Natural killer cell (primary cell): ENCODE measurements at regions not wholly inside any gene's neighbourhood (a gene's known extent, or its start where the extent isn't known, plus 50 kb on each side); places are given as distances from the start of the nearest gene placed in this dataset.
A peak's percentile ranks its signal among the peaks of the same experiment; 100 is the strongest.

Experiments
- ATAC-seq, 3 donors: fragments of 150-1000 bp in 2 of 3; fragments of 200-7000 bp in 1 of 3; cut with Tn5 transposase; 1 replicate in 1 of 3; 2 replicates in 2 of 3; pipeline ENCODE4 v1.10.0; 2021; ENCODE audit warnings: mild to moderate bottlenecking in 2 of 3, moderate library complexity in 2 of 3
- DNase-seq, 2 donors: peaks; one replicate each; pipeline versions ENCODE4 v3.0.0 to v3.0.0-alpha.2; 2013 to 2021; ENCODE audit warnings: mixed read lengths in 1 of 2
- H3K27ac ChIP-seq: one replicate; pipeline ENCODE4 v1.5.1; 2013; ENCODE audit warnings: mild to moderate bottlenecking, low read length
- H3K27me3 ChIP-seq: one replicate; pipeline ENCODE4 v1.6.1; 2013; ENCODE audit warnings: low read length; ENCODE audit not compliant: control insufficient read depth, insufficient read depth
- H3K36me3 ChIP-seq: one replicate; pipeline ENCODE4 v1.6.1; 2013; ENCODE audit warnings: low read length; ENCODE audit not compliant: control insufficient read depth, insufficient read depth
- H3K4me1 ChIP-seq: one replicate; pipeline ENCODE4 v1.6.1; 2013; ENCODE audit warnings: low read length; ENCODE audit not compliant: control insufficient read depth, insufficient read depth
- H3K4me3 ChIP-seq: one replicate; pipeline ENCODE4 v1.5.1; 2013; ENCODE audit warnings: low read length
- H3K9me3 ChIP-seq: one replicate; pipeline ENCODE4 v1.6.1; 2013; ENCODE audit warnings: low read length; ENCODE audit not compliant: control insufficient read depth, insufficient read depth
- H3K27ac Mint-ChIP-seq, 2 donors: one replicate each; pipeline ENCODE4 v1.8.0; 2022; ENCODE audit warnings: mild to moderate bottlenecking in 2 of 2, mixed read lengths in 2 of 2, moderate library complexity in 1 of 2
- H3K27me3 Mint-ChIP-seq, 2 donors: one replicate each; pipeline ENCODE4 v1.8.0; 2022; ENCODE audit warnings: low read depth in 2 of 2, mixed read lengths in 2 of 2
- H3K36me3 Mint-ChIP-seq: one replicate; pipeline ENCODE4 v1.8.0; 2022; ENCODE audit warnings: mixed read lengths
- H3K4me1 Mint-ChIP-seq, 2 donors: one replicate each; pipeline ENCODE4 v1.8.0; 2022; ENCODE audit warnings: mixed read lengths in 2 of 2
- H3K4me3 Mint-ChIP-seq: one replicate; pipeline ENCODE4 v1.8.0; 2022; ENCODE audit warnings: mild to moderate bottlenecking, moderate library complexity, mixed read lengths
- H3K9me3 Mint-ChIP-seq, 2 donors: one replicate each; pipeline ENCODE4 v1.8.0; 2022; ENCODE audit warnings: mixed read lengths in 2 of 2
- WGBS: methylation state at CpG from one replicate; pipeline ENCODE4 v1.1.7; 2013; ENCODE audit warnings: missing lambda C conversion rate; ENCODE audit not compliant: insufficient coverage; 5-methylcytosine and 5-hydroxymethylcytosine counted together
- intact Hi-C: fragments of 100-400 bp; cut with micrococcal nuclease; formaldehyde crosslinking; loops from one replicate; pipeline ENCODE4 v1.14.2; 2022
- TF ChIP-seq, protein P1 (sequence below): fragments of 200-600 bp; IDR thresholded peaks from one replicate; pipeline ENCODE4 v1.8.0; 2022; ENCODE audit warnings: antibody characterized with exemption

DNA sequence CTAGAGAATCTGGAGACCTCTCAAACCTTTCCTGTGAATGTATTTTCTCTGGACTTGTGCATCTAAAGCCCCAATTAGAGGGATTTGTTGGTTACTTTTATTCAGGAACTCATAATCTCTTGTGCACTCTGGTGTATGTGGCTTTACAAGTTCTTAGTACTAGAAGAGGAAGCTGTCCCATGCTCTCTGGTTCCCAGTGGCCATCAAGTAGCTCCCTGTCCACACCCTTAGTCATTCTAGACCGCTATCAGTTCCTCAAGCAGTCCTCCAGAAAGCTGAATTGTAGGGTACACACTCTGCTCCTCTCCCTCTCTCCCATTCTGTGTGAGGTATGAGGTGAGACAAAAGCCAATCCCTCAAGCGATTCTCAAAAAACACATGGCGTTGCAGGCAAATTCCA lies 470.3 kb downstream of the PTPRC start:
- H3K9me3 Mint-ChIP-seq = peaks cover 0 to 5% of the 10 kb centered on the region in 2 donors
- H3K27me3 Mint-ChIP-seq = no peaks in the 10 kb centered on the region
- intact Hi-C loops = no loop called here
- Histone ChIP-seq H3K9me3 (no peaks in the 10 kb centered on the region), H3K4me3 (no peak overlapping the region), H3K27ac (no peak overlapping the region), H3K4me1 (no peaks in the 10 kb centered on the region), H3K27me3 (no peaks in the 10 kb centered on the region), H3K36me3 (no peaks in the 10 kb centered on the region)
- TF ChIP-seq, protein P1, sequence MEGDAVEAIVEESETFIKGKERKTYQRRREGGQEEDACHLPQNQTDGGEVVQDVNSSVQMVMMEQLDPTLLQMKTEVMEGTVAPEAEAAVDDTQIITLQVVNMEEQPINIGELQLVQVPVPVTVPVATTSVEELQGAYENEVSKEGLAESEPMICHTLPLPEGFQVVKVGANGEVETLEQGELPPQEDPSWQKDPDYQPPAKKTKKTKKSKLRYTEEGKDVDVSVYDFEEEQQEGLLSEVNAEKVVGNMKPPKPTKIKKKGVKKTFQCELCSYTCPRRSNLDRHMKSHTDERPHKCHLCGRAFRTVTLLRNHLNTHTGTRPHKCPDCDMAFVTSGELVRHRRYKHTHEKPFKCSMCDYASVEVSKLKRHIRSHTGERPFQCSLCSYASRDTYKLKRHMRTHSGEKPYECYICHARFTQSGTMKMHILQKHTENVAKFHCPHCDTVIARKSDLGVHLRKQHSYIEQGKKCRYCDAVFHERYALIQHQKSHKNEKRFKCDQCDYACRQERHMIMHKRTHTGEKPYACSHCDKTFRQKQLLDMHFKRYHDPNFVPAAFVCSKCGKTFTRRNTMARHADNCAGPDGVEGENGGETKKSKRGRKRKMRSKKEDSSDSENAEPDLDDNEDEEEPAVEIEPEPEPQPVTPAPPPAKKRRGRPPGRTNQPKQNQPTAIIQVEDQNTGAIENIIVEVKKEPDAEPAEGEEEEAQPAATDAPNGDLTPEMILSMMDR = no peak
- 100% methylated on average over 3 of the region's 3 CpGs for WGBS
- H3K4me1 Mint-ChIP-seq = peaks cover 11 to 18% of the 10 kb centered on the region in 2 donors
- DNase-seq (no peak), ATAC-seq (no peak)
- no peak overlapping the region for H3K4me3 Mint-ChIP-seq
- peaks cover 9% of the 10 kb centered on the region for H3K36me3 Mint-ChIP-seq
- no peak overlapping the region for H3K27ac Mint-ChIP-seq

DNA sequence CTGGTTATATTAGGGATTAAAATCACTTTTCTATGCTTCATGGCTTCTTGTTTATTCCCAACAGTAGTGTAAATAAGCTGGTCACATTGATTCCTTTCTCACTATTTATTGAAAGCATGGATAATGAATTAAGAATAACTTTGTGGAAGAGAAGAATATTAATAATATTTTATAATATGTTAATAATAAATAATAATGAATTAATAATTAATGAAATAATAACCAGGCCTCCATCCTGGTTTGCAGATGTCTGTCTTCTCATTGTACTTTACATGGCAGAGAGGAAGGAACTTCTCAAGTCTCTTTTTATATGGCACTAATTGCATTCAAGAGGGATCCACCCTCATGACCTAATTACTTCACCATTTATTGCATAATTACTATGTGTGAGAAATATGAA lies 473.5 kb downstream of the PTPRC start:
- Histone ChIP-seq H3K27ac (no peak overlapping the region), H3K4me1 (no peaks in the 10 kb centered on the region), H3K9me3 (no peaks in the 10 kb centered on the region), H3K27me3 (no peaks in the 10 kb centered on the region), H3K36me3 (no peaks in the 10 kb centered on the region), H3K4me3 (no peak overlapping the region)
- no peaks in the 10 kb centered on the region for H3K9me3 Mint-ChIP-seq
- peaks cover 9% of the 10 kb centered on the region for H3K36me3 Mint-ChIP-seq
- peaks cover 11 to 18% of the 10 kb centered on the region in 2 donors for H3K4me1 Mint-ChIP-seq
- no peak for ATAC-seq
- intact Hi-C loops = loop anchor here (2.0 to 5.0 kb wide), 3 partner anchors 178 to 355 kb away; no protein-coding TSS in a partner anchor
- DNase-seq = no peak
- no peak overlapping the region for H3K4me3 Mint-ChIP-seq
- H3K27me3 Mint-ChIP-seq = no peaks in the 10 kb centered on the region
- H3K27ac Mint-ChIP-seq = no peak overlapping the region
- TF ChIP-seq, protein P1 = no peak

DNA sequence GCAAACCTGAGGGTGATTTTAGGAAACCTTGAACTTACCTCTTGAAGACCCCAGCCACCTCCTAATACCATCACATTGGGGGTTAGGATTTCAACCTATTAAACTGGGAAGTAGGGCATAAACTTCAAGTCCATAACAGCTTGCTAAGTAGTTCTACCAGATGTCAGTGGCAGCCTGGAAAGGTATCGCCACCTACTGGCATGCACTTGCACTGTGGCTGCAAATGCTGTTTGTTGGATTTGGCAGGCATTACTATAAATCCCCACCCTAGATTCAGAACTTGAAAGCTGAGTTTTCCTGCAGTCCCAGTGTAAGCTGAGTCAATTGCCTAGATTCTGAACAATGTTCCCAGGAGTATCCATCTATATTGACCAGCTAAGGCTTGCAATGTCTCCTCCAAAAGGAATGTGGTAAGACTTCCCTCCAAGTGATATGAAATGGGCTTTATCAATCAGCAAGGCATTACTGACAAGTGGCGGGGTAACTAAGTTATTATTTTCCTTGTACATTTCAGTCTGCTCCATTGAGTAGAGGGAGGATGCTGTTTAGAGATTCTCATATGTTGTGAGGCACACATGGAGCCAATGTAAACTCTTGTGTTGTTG lies 474.5 kb downstream of the PTPRC start:
- Mint-ChIP-seq H3K27me3 (no peaks in the 10 kb centered on the region), H3K27ac (peak overlapping the region in 1 of 2 donors; percentile 9), H3K9me3 (no peaks in the 10 kb centered on the region), H3K36me3 (peaks cover 6% of the 10 kb centered on the region), H3K4me3 (no peak overlapping the region), H3K4me1 (peaks cover 11 to 18% of the 10 kb centered on the region in 2 donors)
- no peaks in the 10 kb centered on the region for H3K9me3 ChIP-seq
- intact Hi-C loops = loop anchor here (1.0 to 5.0 kb wide), 5 partner anchors 130 to 356 kb away; no protein-coding TSS in a partner anchor
- peak; percentile 52 to 81 for DNase-seq
- H3K36me3 ChIP-seq = no peaks in the 10 kb centered on the region
- no peaks in the 10 kb centered on the region for H3K27me3 ChIP-seq
- WGBS = 92% methylated on average over 2 of the region's 2 CpGs
- no peak overlapping the region for H3K27ac ChIP-seq
- H3K4me1 ChIP-seq = no peaks in the 10 kb centered on the region
- H3K4me3 ChIP-seq = no peak overlapping the region
- ATAC-seq = peak; percentile 77 to 87 (median 84)
- TF ChIP-seq, protein P1 = peak; percentile 95

DNA sequence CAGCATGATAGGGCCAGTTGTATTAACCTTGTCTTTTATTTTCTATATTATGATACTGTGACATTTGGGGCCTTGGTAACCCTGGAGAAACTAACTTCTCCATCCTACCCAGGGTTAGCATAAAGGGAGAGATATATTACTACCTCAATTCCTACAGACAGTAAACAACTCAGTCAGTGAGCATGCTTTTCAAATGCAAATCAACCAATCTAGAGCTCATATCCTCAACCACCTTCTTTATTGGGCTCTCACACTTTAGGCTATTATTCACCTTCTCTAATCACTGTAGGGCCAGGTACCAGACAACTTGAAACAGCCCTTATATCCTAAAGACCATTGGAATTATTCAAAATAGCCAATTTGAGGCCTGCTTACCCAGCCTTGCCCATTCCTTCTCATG lies 477.6 kb downstream of the PTPRC start:
- no peak overlapping the region for H3K4me3 Mint-ChIP-seq
- no peaks in the 10 kb centered on the region for H3K36me3 ChIP-seq
- H3K4me1 ChIP-seq = no peaks in the 10 kb centered on the region
- H3K4me3 ChIP-seq = no peak overlapping the region
- no peaks in the 10 kb centered on the region for H3K27me3 ChIP-seq
- TF ChIP-seq, protein P1 = no peak
- ATAC-seq (no peak), DNase-seq (no peak)
- no peaks in the 10 kb centered on the region for H3K9me3 ChIP-seq
- intact Hi-C loops = no loop called here
- no peaks in the 10 kb centered on the region for H3K9me3 Mint-ChIP-seq
- no peaks in the 10 kb centered on the region for H3K36me3 Mint-ChIP-seq
- no peak overlapping the region for H3K27ac Mint-ChIP-seq
- H3K4me1 Mint-ChIP-seq = peaks cover 11 to 14% of the 10 kb centered on the region in 2 donors
- no peaks in the 10 kb centered on the region for H3K27me3 Mint-ChIP-seq
- no peak overlapping the region for H3K27ac ChIP-seq
